ENCODE measurements at regions not wholly inside any gene's neighbourhood (a gene's known extent, or its start where the extent isn't known, plus 50 kb on each side); places are given as distances from the start of the nearest gene placed in this dataset.

GRCh38 chr7:11985971-11986370, 154.0 kb upstream of the THSD7A start:
- no peak for TF ChIP-seq ZNF76 (tag by site-specific recombination; IDR thresholded peaks at IDR 0.05; ENCODE audit: borderline replicate concordance, low read depth)
- no peak for TF ChIP-seq ZNF529 (tag by site-specific recombination; IDR thresholded peaks at IDR 0.05; ENCODE audit: insufficient replicate concordance)
- no peak for TF ChIP-seq BCL11A (tag by site-specific recombination; IDR thresholded peaks at IDR 0.05; ENCODE audit: low read depth)
- TF ChIP-seq ZNF843 (tag by site-specific recombination; IDR thresholded peaks at IDR 0.05), result no peak
- TF ChIP-seq ZFHX2 (tag by site-specific recombination; conservative IDR thresholded peaks at IDR 0.05), result no peak
- TF ChIP-seq, protein P1, sequence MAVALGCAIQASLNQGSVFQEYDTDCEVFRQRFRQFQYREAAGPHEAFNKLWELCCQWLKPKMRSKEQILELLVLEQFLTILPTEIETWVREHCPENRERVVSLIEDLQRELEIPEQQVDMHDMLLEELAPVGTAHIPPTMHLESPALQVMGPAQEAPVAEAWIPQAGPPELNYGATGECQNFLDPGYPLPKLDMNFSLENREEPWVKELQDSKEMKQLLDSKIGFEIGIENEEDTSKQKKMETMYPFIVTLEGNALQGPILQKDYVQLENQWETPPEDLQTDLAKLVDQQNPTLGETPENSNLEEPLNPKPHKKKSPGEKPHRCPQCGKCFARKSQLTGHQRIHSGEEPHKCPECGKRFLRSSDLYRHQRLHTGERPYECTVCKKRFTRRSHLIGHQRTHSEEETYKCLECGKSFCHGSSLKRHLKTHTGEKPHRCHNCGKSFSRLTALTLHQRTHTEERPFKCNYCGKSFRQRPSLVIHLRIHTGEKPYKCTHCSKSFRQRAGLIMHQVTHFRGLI (tag by site-specific recombination; IDR thresholded peaks at IDR 0.05), result no peak
- no peak overlapping the region for H3K27ac ChIP-seq (ENCODE audit: extremely low read depth, low read depth, low read length)
- H3K36me3 ChIP-seq (ENCODE audit: control insufficient read depth in 2 of 2, insufficient read depth in 1 of 2, low read length in 2 of 2), result no peaks in the 10 kb centered on the region
- no peaks in the 10 kb centered on the region for H3K9me3 ChIP-seq (ENCODE audit: control insufficient read depth, insufficient read depth, low read depth, low read length)
- H3K4me1 ChIP-seq (ENCODE audit: control insufficient read depth, insufficient read depth, low read length), result no peaks in the 10 kb centered on the region
- POLR2A ChIA-PET, result no interaction called here
- CTCF ChIA-PET, result no interaction called here
- H3K4me3 ChIP-seq (ENCODE audit: low read depth, low read length), result no peak overlapping the region

DNA sequence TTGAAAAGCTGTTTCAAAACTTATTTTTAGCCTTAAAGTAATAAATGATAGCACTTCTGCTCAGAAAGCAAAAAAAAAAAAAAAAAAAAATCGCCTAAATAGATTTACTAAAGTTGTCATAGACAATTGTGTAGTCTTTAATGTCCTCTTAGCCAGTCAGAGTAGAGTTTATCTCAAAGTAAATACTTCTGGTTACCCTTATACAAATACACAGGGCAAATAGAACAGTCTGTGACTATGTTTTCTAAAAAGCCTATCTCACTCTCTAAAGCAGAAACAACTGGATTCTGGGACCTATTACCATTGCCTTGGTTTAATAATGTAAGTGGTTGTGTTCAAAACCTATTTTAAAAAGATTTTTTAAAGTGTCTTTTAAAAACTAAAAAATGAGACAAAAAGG, 156.2 kb upstream of the THSD7A start:
- H3K27ac ChIP-seq (ENCODE audit: extremely low read depth, low read depth, low read length), result no peak overlapping the region
- CTCF ChIA-PET, result interaction anchor here (0.7 kb wide), 1 partner anchor 624 kb away, joined by 3 read pairs; no protein-coding TSS in a partner anchor
- POLR2A ChIA-PET, result no interaction called here
- H3K36me3 ChIP-seq (ENCODE audit: control insufficient read depth in 2 of 2, insufficient read depth in 1 of 2, low read length in 2 of 2), result no peaks in the 10 kb centered on the region
- H3K4me3 ChIP-seq (ENCODE audit: low read depth, low read length), result no peak overlapping the region
- TF ChIP-seq ZNF433 (tag by site-specific recombination; IDR thresholded peaks at IDR 0.05; ENCODE audit: low read depth) (no peak), SETDB1 (IDR thresholded peaks at IDR 0.05; ENCODE audit: insufficient read length, low read length) (no peak), ZBTB48 (tag by site-specific recombination; IDR thresholded peaks at IDR 0.05) (no peak), HIC1 (tag by site-specific recombination; IDR thresholded peaks at IDR 0.05) (no peak), SALL2 (tag by site-specific recombination; IDR thresholded peaks at IDR 0.05; ENCODE audit: borderline replicate concordance) (no peak), ZNF112 (tag by site-specific recombination; IDR thresholded peaks at IDR 0.05) (no peak), ZNF658 (tag by site-specific recombination; IDR thresholded peaks at IDR 0.05) (no peak)
- H3K4me1 ChIP-seq (ENCODE audit: control insufficient read depth, insufficient read depth, low read length), result no peaks in the 10 kb centered on the region
- no peaks in the 10 kb centered on the region for H3K9me3 ChIP-seq (ENCODE audit: control insufficient read depth, insufficient read depth, low read depth, low read length)

DNA sequence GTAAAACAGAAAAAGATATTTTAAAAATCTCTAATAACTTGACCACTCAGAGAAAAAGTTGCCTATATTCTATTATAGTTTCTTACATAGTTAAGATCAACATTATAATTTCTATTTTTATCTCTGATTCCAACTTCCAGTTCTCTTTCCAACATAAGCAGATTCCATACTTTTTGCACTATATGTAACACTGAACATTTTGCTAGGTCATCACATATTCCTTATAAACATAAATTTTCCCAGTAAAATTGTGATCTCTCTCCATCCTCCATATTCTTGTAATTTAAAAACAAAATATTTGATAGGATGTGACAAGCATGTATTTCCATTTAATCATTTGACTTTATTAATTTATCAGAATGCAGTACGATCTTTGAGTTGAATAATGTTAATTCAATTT, 170.4 kb upstream of the THSD7A start:
- Histone ChIP-seq H3K4me3 (ENCODE audit: low read depth, low read length) (no peak overlapping the region), H3K36me3 (ENCODE audit: control insufficient read depth in 2 of 2, insufficient read depth in 1 of 2, low read length in 2 of 2) (no peaks in the 10 kb centered on the region), H3K9me3 (ENCODE audit: control insufficient read depth, insufficient read depth, low read depth, low read length) (no peaks in the 10 kb centered on the region), H3K27ac (ENCODE audit: extremely low read depth, low read depth, low read length) (no peak overlapping the region), H3K4me1 (ENCODE audit: control insufficient read depth, insufficient read depth, low read length) (no peaks in the 10 kb centered on the region)
- POLR2A ChIA-PET, result no interaction called here
- CTCF ChIA-PET, result no interaction called here
- TF ChIP-seq, protein P2, sequence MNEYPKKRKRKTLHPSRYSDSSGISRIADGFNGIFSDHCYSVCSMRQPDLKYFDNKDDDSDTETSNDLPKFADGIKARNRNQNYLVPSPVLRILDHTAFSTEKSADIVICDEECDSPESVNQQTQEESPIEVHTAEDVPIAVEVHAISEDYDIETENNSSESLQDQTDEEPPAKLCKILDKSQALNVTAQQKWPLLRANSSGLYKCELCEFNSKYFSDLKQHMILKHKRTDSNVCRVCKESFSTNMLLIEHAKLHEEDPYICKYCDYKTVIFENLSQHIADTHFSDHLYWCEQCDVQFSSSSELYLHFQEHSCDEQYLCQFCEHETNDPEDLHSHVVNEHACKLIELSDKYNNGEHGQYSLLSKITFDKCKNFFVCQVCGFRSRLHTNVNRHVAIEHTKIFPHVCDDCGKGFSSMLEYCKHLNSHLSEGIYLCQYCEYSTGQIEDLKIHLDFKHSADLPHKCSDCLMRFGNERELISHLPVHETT (tag by site-specific recombination; IDR thresholded peaks at IDR 0.05), result no peak
- TF ChIP-seq ZNF239 (tag by site-specific recombination; IDR thresholded peaks at IDR 0.05) (no peak), MEIS1 (CRISPR knock-in tag; IDR thresholded peaks at IDR 0.05; ENCODE audit: borderline replicate concordance) (no peak), ZNF132 (tag by site-specific recombination; IDR thresholded peaks at IDR 0.05; ENCODE audit: borderline replicate concordance) (no peak), ZNF629 (tag by site-specific recombination; IDR thresholded peaks at IDR 0.05) (no peak), ZBTB21 (tag by site-specific recombination; IDR thresholded peaks at IDR 0.05) (no peak), SP3 (tag by site-specific recombination; IDR thresholded peaks at IDR 0.05) (no peak), YY1 (tag by site-specific recombination; IDR thresholded peaks at IDR 0.05) (no peak), ZNF530 (tag by site-specific recombination; IDR thresholded peaks at IDR 0.05; ENCODE audit: low read depth) (no peak), ZNF792 (tag by site-specific recombination; IDR thresholded peaks at IDR 0.05) (no peak), ZNF560 (tag by site-specific recombination; IDR thresholded peaks at IDR 0.05; ENCODE audit: borderline replicate concordance) (no peak), ZNF169 (tag by site-specific recombination; IDR thresholded peaks at IDR 0.05) (no peak), ZNF768 (tag by site-specific recombination; IDR thresholded peaks at IDR 0.05) (no peak), SP7 (tag by site-specific recombination; IDR thresholded peaks at IDR 0.05) (no peak), ZNF292 (tag by site-specific recombination; IDR thresholded peaks at IDR 0.05; ENCODE audit: borderline replicate concordance, low read depth) (no peak), ZNF394 (tag by site-specific recombination; IDR thresholded peaks at IDR 0.05; ENCODE audit: borderline replicate concordance) (no peak), ZNF157 (tag by site-specific recombination; IDR thresholded peaks at IDR 0.05) (no peak), ZNF549 (tag by site-specific recombination; IDR thresholded peaks at IDR 0.05) (no peak)

Data from HEK293 (cell line).